HG02759 (cell line): ENCODE measurements at regions not wholly inside any gene's neighbourhood (a gene's known extent, or its start where the extent isn't known, plus 50 kb on each side); places are given as distances from the start of the nearest gene placed in this dataset.
"Not testable (repeated sequence)": the region's sequence is repeated elsewhere in the genome, so short reads cannot be mapped to it uniquely, and the experiment has no call there.

Experiments used
- ATAC-seq: cut with Tn5 transposase; IDR thresholded peaks from one replicate; pipeline ENCODE4 v1.9.1; 2021; ENCODE audit warnings: mild to moderate bottlenecking, moderate library complexity; ENCODE audit not compliant: unreplicated experiment

DNA sequence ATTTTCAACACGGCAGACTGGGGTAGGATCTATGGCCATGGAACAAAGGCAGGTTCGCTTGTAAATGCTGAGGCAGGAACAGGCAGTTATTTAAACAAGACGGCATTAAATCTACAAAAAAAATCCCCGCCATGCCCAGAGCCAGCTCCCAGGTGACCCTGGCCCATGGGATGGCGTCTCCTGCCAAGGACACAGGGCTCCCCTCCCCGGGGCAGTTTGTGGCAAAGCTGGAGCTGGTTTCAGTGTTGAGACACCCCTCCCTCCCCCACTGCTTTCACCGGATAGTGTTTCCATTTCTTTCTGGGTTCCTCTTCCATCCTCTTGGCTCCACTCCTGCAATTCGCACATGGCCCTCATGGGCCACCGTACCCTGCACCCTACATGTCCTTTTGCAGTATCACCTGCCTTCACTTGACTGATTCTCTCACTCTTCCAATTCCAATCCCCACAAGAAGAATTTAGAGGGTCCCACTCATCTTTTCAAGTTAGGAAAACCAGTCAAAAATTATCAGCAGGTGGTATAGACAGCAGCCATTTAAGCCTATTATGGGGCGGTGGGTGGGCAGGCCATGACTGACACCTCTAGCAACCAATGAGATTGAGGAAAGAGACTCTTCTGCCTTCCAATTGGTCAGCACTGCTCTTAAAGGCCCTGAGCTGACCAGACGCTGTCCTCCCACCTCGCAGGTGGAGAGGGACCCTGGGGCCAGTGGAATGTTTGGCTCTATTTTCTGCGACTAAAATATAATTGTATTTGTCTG, 52.0 kb downstream of the OLIG1 start:
- ATAC-seq: no peak

DNA sequence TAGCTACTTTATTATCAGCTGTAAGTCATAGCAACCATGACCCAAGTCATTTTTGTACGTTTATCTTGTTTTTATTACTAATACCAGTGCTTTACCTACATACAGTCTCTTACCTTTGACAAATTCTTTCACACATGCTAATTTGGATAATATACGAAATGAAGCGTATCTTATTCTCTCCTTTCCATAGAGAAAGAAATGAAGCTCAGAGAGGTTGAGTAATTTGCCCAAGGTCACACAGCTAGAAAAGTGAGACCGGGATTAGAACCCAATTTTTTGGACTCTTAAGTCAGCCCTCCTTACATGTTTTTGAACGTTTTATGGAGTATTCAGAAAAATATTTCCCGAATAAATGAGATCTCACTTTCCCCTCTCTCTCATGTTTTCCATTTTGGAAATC, 52.6 kb downstream of the OLIG1 start:
- ATAC-seq: no peak

DNA sequence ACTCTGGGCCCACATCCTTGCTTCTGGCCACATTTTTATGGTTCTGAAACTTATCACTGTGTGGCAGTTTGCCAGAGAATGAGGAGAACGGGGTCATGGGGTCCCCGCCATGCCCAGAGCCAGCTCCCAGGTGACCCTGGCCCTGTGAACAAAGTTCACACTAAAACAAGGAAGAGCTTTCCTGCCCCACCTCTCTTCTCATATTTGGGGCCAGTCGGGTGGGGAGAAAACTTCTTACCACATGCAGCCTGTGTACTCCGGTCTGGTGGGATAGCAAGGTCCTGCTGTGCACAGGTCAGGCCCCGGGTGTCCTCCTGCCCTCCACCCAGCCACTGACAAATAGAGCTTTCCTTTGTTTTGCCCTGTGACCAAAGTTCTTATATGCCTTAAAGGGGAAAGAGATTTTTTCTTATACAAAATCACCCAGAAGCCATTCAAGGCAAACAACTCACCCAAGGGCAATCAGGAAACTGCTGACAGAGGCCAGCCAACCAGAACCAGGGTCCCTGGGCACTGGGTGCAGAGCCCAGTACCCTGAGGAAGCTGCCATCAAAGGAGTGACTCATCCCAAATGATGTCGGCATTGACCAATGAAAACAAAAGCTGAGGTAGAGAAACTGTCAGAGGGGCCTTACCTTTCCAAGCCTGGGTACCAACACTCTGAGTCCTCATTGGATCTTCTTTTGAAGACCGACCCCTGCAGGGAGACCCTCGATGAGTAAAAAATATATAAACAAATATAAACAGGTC, 53.6 kb downstream of the OLIG1 start:
- ATAC-seq: no peak

DNA sequence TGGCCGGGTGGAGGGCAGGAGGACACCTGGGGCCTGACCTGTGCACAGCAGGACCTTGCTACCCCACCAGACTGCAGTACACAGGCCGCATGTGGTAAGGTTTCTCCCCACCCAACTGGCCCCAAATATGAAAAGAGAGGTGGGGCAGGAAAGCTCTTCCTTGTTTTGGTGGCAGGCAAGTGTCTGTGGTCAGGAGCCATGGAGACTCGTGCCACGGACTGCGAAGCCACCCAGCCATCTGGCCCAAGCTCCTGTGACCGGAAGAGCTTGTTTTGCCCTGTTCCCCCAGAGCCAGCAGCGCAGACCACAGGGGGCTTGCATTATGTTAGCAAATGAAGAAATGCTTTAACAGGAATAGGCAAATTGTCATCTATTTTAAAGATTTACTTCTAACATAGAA, 54.9 kb downstream of the OLIG1 start:
- ATAC-seq: no peak

DNA sequence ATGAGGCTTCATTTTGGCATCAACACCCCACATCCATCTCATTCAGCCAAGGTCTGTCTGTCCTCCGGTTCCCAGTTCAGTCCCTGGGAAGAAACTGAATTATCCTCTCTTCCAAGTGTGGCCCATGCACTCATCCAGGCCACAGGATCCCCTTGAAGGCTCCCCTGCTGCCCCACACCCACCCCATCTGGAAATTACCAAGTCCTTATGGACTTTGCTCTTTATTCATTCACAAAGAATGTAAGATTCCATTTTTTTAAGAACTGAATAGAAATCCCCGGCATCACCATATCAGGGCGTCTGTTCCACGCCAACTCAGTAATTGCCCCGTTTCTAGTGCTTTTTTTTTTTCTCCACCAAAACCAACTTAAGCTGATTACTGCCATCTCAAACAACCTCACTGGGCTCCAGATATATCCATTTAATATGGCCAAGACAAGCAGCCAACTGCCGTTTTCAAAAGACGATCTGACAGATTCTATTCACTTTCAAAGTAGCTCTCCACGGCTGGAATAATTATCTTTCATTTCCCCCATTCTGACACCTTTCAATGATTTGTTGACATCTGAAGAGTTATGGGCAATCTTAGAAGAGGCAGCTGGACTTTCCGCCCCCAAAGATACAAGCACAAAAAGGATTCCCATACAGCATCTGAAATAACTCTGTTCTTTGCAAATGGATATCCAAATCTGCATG, 55.9 kb downstream of the OLIG1 start:
- no peak for ATAC-seq

DNA sequence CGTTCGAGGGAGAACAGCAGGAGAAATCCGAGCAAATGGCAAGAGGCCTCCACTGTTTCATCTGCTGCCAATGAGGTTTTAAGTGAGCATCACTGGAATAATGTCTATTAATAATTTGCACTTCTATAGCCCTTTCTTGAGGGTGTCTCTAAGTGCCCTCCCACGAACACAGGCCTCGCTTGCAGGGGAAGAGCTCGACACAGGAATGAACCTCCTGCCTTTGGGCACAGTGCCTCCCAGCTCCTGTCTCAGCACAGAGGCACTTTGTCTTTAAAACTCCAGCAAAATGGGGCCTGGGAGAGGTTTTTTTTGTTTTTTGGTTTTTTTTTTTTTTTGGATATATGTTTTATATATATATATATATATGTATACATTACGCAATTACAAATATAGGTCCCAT, 56.6 kb downstream of the OLIG1 start:
- no peak for ATAC-seq

DNA sequence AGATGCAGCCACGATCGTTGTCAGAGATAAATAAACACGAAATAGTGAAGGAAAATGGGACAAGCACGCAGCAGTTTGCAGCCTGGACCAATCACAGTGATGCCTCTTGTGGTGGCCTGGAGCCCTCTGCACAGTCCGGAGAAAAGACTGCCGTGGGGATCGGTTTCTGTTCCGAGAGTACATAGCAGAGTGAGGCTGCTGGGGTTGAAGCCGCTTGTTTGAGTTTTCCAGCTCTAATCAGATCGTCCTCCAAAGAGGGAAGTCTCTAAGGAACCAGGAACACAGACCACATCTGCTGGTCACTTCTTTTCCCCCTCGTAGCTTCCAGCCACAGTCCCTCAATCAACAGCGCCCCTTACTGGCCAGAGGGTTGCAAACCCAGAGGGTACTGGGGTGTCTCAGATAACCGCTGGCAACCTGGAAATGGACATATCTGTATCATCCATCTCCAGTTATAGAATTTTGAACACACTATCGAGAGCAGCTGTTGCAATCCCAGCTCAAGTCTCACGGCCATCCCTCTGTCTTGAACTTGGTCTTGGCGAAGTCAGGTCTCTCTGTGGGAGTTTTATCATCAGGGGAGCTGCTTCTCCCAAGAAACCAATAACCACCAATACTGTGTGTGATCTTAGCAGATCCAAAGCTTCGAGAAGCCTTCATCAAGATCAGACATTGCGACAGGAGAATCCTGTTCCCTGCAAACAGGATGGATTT, 57.4 kb downstream of the OLIG1 start:
- peak; percentile 59 for ATAC-seq

DNA sequence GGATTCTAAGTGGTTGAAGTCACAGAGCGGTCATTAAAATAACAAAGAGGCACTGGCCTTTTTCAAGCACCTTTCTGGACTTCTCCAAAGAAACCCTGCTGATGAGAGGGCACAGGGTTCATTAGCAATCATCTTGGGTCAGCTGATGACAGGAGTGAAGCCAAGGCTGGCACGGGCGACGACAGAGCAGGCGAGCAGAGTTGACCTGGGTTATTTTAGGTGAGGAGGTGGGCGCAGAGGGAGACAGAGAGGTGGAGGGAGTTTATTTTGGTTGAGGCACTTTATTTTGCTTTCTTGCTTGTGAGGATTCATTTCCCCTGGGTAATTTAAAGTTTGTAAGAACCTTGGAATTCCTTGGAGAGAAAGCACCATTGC, 57.9 kb downstream of the OLIG1 start:
- no peak for ATAC-seq

DNA sequence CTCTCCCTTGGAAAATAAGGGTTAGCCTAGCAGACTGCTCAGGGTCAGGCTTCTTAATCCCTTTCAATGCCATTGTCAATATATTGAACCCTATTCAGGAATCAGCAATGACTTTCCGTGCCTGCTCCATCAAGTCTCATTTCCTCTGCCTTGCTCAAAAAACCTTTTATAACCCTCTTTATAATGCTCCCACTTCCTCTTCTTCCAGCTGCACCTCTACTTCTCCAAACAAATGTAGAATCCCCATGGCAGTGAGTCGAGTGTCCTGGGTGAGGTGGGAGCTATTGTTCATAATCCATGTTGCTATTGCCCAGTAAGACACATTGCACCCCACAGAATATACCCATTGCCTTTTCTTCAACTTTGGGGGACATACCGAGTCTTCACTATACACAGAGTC, 58.6 kb downstream of the OLIG1 start:
- no peak for ATAC-seq

DNA sequence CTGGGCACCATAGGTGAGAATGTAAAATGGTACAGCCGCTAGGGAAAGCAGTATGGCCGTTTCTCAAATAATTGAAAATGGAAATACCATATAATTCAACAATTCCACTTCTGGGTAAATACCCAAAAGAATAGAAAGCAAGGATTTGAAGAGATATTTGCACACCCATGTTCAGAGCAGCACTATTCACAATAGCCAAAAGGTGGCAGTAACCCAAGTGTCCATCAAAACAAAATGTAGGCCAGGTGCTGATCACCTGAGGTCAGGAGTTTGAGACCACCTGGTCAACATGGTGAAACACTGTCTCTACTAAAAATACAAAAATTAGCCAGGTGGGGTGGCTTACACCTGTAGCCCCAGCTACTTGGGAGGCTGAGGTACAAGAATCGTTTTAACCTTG, 62.1 kb downstream of the OLIG1 start:
- no peak for ATAC-seq

DNA sequence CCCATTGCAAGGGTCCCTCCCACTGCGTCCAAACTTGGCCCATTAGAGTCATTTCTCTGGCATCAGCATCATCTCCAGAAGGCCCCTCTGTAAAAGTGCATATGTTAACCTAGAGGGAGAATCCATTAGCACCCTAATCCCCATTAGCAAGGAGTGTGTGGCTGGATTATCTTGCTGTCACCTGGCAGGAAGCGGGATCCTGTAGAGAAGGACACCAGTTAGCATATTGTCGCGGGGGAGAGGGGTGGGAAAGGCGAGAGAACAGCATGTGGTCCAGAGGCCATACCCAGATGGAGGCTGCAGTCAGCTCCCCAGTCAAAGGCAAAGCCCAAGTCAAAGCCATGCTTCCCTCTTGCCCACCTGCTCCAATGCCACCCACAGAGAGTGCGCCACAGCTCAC, 64.0 kb downstream of the OLIG1 start:
- ATAC-seq: no peak

DNA sequence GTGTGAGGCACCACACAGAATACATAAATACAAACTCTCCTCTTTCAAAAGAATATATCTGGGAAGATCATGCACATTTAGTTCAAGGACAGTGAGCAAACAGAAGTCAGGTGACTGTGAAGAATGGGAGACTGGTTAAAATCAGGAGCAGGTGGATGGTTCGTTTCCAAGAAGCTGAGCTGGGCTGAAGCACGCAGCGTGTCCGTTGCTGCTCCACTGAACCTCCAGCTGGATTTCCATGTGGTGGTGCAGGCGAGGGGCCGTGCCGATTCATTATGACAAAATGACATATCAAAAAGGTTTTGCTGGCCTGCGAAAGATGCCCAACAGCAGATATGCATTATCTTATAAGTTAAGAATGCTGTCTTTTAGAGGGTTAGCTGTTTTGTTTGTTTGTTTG, 66.0 kb downstream of the OLIG1 start:
- no peak for ATAC-seq

DNA sequence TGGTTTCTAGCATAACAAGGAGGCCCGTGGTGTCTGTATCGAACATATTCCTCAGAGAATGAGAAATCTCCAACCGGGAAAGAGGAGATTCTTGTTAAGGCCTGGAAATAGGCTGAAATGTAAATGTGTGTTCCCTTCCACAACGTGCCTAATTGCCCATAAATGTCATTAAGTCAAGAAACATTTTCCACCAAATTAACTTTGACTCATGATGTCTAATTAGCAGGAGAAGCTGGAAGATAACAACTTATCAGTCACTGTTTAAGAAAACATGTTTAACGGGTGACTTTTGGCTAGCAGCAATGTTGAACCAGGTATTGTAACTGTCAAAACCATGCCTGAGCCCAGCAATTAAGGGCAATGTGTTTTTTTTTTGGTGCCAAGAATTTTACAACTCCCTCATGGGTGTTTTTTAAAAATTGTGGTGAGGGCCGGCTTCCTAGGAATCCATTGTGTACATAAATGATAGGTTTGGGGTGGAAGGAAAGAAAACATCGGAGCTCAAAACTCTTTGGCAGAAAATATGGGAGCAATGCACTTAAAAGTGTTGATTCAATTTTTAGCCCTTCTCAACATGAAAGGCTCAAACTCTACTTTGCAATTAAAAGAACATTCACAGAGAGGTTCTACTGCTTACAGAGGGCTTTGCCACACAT, 67.0 kb downstream of the OLIG1 start:
- ATAC-seq: no peak

DNA sequence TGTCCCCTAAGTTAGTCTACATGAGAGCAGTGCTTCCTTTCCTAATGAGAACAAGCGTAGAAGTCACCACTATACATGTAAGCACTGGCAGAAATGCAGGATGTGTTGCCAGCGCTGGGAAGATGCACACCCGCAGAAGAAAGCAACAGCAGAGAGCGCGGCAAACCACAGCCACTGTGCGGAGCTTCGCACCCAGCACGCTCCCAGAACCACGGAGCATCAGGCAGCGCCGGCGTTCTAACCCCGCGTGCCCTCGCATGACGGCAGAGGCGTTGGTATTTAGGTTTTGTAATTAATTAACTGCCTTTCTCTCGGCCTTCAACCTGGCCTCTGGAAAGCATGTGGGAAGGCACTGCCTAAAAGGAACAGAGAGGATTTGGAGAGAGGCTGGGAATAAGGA, 69.1 kb downstream of the OLIG1 start:
- ATAC-seq: no peak

DNA sequence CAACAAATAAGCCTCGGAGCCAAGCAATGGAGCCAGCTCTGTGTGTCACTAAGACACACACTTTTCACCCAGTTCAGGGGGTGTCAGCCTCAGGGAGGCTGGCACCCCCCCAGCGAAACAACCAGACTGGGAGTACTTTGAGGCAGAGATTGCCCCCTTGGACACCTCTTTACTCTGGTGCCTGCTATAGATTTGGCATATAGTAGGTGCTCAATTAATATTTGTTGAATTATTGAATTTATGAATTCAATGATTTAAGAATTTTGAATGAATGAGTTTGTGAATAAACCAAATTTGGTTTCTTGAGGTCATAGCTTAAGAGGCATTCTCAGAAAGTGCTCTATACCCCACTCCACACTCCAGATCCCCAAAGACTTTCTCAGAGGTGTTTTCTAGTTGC, 70.3 kb downstream of the OLIG1 start:
- ATAC-seq: no peak

DNA sequence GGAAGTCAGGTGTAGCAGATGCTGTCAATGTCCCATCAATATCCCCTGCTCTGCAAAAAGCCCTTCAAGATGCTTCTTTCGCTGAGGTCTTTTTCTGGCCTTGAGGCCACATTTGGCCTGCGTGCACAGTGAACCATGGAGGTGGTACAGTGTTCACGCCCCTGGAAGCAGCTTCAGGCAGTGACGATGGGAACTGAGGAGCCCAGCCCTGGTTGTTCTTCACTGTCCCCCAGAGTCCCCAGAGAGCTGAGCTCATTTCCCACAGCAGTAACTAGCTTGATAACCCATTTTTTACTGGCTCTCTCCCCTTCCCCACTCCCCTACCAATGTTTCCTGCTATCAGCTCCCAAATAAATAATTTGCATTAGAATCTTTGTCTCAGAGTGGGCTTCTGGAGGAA, 76.5 kb downstream of the OLIG1 start:
- ATAC-seq: no peak

DNA sequence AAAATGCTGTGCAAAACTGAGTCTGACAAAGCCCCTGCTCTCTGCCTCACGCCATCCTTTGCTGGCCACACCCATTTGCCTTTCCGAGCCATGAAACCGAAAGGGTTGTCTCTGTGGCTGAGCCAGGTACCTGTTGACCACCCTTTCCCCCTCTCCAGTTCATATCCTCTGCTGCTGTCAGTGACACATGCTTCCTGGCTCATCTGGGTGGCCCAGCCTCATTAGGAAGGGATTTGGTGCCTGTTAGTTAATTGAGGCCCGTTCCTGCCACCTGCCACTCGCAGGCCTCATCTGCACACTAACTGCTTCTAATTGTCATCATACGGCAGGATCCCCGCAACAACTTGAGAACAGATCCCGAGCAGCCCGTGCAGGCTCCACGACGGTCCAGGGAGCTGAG, 79.2 kb downstream of the OLIG1 start:
- ATAC-seq: no peak

DNA sequence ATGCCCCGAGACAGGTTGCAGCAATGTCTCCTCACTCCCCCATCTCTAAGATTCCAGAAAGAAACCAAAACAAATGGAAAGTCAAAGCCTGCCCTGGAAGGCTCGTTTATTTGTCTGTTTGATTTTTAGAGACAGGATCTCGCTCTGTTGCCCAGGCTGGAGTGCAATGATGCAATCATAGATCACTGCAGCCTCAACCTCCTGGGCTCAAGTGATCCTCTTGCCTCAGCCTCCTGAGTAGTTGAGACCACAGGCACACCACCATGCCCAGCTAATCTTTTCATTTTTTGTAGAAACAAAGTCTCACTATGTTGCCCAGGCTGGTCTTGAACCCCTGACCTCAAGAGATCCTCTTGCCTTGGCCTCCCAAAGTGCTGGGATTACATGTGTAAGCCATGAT, 78.8 kb upstream of the IFNAR2 start:
- ATAC-seq: not testable (repeated sequence)

DNA sequence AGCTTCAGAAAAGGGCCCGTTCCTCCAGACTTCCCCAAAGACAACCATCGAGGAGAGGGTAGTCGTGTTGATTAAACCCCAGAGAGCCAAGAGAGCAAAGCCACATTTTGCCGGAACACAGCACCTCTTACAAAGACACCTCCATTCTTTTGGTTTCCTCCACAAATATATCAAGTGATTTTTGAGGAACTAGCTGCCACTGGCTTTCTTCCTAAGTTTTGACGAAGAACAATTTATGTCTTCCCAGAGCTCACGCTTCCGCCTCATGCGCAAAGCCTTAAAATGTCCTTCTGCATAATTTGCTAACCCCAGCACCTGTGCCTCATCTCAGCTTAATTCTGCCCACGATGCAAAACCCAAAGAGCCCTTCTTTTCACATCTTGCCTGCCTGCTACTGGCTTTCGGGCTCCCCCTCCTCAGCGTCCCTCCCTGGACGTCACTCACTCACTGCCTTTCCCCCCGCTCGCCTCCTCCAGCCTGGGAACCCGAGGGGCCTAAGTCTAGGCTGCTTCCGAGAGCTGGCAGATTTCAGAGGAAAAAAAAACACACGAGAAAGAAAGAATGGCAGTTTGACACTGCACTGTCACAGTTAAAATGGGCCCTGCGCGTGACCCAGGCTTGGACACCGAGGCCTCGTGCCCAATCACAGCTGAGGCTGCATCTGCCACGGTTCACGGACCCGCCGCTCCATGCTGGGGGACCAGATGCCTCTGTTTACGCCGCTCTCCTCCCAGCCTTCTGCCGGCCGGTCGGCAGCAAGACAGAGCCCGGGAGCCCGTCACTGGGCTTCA, 77.6 kb upstream of the IFNAR2 start:
- no peak for ATAC-seq

DNA sequence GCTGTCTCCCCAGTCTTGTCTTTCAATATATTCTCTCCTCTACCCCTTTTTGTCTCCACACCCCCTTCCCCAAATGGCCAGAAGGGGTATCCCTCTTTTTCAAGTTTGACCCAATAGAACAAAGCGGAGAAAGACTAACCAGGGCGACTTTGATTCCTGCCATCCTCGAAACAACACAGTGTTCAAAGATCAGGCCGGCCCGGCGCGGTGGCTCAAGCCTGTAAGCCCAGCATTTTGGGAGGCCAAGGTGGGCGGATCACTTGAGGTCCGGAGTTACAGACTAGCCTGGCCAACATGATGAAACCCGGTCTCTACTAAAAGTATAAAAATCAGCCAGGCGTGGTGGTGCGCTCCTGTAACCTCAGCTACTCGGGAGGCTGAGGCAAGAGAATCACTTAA, 77.0 kb upstream of the IFNAR2 start:
- ATAC-seq: no peak
